Transverse colon (tissue), 4 donors: ENCODE measurements at regions not wholly inside any gene's neighbourhood (a gene's known extent, or its start where the extent isn't known, plus 50 kb on each side); places are given as distances from the start of the nearest gene placed in this dataset.

ENCODE experiments used
- DNase-seq: peaks from one replicate; pipeline ENCODE4 v3.0.0-alpha.2; 2019
- H3K27ac ChIP-seq, 4 donors: fragments of 200-600 bp; sonication (generic); 2 replicates each; pipeline ENCODE4 v1.5.1; 2016 to 2018; ENCODE audit warnings: inconsistent platforms in 4 of 4
- H3K27me3 ChIP-seq: fragments of 200-600 bp; sonication (generic); 2 replicates; pipeline ENCODE4 v1.5.1; 2017; ENCODE audit warnings: inconsistent platforms
- H3K36me3 ChIP-seq, 4 donors: fragments of 200-600 bp; sonication (generic); 2 replicates each; pipeline ENCODE4 v1.5.1; 2017 to 2019; ENCODE audit warnings: inconsistent platforms in 4 of 4
- H3K4me1 ChIP-seq, 4 donors: fragments of 200-600 bp; sonication (generic); 2 replicates each; pipeline ENCODE4 v1.5.1; 2017 to 2020; ENCODE audit warnings: inconsistent platforms in 4 of 4
- H3K4me3 ChIP-seq, 4 donors: fragments of 200-600 bp; sonication (generic); 1 replicate in 1 of 4; 2 replicates in 3 of 4; pipeline versions ENCODE4 v1.5.1 to v1.6.1; 2017 to 2019; ENCODE audit warnings: inconsistent platforms in 4 of 4
- H3K9me3 ChIP-seq, 2 donors: fragments of 200-600 bp; sonication (generic); 2 replicates each; pipeline ENCODE4 v1.5.1; 2017 to 2019; ENCODE audit warnings: inconsistent platforms in 2 of 2
- EP300 ChIP-seq: sonication (generic); formaldehyde crosslinking; IDR thresholded peaks from one replicate; pipeline ENCODE4 v1.6.1; 2017; ENCODE audit warnings: antibody characterized with exemption, low read depth
- POLR2A ChIP-seq: fragments of 450-650 bp; IDR thresholded peaks from one replicate; pipeline ENCODE4 v1.6.1; 2016; ENCODE audit warnings: antibody characterized with exemption, mild to moderate bottlenecking, moderate library complexity
- POLR2AphosphoS5 ChIP-seq, 3 donors: sonication (generic); formaldehyde crosslinking; IDR thresholded peaks; one replicate each; pipeline ENCODE4 v1.6.1; 2016; ENCODE audit warnings: antibody characterized with exemption in 3 of 3
- WGBS, 2 donors: methylation state at CpG; one replicate each; pipeline ENCODE4 v1.1.5; 2018; ENCODE audit warnings: low coverage in 1 of 2; 5-methylcytosine and 5-hydroxymethylcytosine counted together
- in situ Hi-C, 4 donors: fragments of 200-750 bp; cut with MboI; loops; one replicate each; pipeline versions ENCODE4 v1.15.0 to v1.15.1; 2017; ENCODE audit warnings: low sequenced_read_pairs in 3 of 4, low pct_ligation_motif_present in 1 of 4, low pct_unique_long_range_greater_than_20kb in 1 of 4
- intact Hi-C: fragments of 100-400 bp; cut with DNase I; formaldehyde crosslinking; loops from one replicate; pipeline ENCODE4 v1.15.1; 2023; ENCODE audit warnings: low total_unique reads
- TF ChIP-seq, protein P1 (sequence below), 5 experiments: fragments of 200-600 bp in 3 of 5; fragments of 450-650 bp in 2 of 5; sonication (generic) in 3 of 5; IDR thresholded peaks; 1 replicate in 2 of 5; 2 replicates in 3 of 5; pipeline ENCODE4 v1.5.1; 2016 to 2017; ENCODE audit warnings: antibody characterized with exemption in 5 of 5, inconsistent platforms in 3 of 5, mild to moderate bottlenecking in 2 of 5, moderate library complexity in 1 of 5

- H3K9me3 ChIP-seq, result no peaks in the 10 kb centered on the region
- H3K4me1 ChIP-seq, result no peaks in the 10 kb centered on the region
- in situ Hi-C loops, result no loop called here
- no peak for DNase-seq
- H3K4me3 ChIP-seq, result no peak overlapping the region
- TF ChIP-seq POLR2AphosphoS5 (IDR thresholded peaks at IDR 0.05) (no peak), POLR2A (no peak), EP300 (no peak)
- TF ChIP-seq, protein P1, sequence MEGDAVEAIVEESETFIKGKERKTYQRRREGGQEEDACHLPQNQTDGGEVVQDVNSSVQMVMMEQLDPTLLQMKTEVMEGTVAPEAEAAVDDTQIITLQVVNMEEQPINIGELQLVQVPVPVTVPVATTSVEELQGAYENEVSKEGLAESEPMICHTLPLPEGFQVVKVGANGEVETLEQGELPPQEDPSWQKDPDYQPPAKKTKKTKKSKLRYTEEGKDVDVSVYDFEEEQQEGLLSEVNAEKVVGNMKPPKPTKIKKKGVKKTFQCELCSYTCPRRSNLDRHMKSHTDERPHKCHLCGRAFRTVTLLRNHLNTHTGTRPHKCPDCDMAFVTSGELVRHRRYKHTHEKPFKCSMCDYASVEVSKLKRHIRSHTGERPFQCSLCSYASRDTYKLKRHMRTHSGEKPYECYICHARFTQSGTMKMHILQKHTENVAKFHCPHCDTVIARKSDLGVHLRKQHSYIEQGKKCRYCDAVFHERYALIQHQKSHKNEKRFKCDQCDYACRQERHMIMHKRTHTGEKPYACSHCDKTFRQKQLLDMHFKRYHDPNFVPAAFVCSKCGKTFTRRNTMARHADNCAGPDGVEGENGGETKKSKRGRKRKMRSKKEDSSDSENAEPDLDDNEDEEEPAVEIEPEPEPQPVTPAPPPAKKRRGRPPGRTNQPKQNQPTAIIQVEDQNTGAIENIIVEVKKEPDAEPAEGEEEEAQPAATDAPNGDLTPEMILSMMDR (IDR thresholded peaks at IDR 0.05), result no peak
- H3K27ac ChIP-seq, result no peak overlapping the region
- intact Hi-C loops, result no loop called here
- WGBS, 2 donors, result 45 to 62% methylated on average over 1 of the region's 1 CpG
- no peaks in the 10 kb centered on the region for H3K36me3 ChIP-seq
- H3K27me3 ChIP-seq, result no peaks in the 10 kb centered on the region
Observed at GRCh38 chr1:188432427-188432826, 1603.7 kb downstream of the PLA2G4A start.

- no peak for TF ChIP-seq EP300
- TF ChIP-seq POLR2AphosphoS5 (IDR thresholded peaks at IDR 0.05), result no peak
- TF ChIP-seq POLR2A, result no peak
- H3K9me3 ChIP-seq, result no peaks in the 10 kb centered on the region
- H3K36me3 ChIP-seq, result no peaks in the 10 kb centered on the region
- WGBS, 2 donors, result 58 to 63% methylated on average over 2 of the region's 2 CpGs
- no peak overlapping the region for H3K27ac ChIP-seq
- no peaks in the 10 kb centered on the region for H3K4me1 ChIP-seq
- intact Hi-C loops, result no loop called here
- H3K4me3 ChIP-seq, result no peak overlapping the region
- in situ Hi-C loops, result no loop called here
- DNase-seq, result no peak
- H3K27me3 ChIP-seq, result no peaks in the 10 kb centered on the region
Observed at GRCh38 chr1:188433425-188433824, 1604.7 kb downstream of the PLA2G4A start.

- intact Hi-C loops, result no loop called here
- Histone ChIP-seq H3K27ac (no peak overlapping the region), H3K4me3 (no peak overlapping the region), H3K9me3 (no peaks in the 10 kb centered on the region), H3K27me3 (no peaks in the 10 kb centered on the region), H3K36me3 (no peaks in the 10 kb centered on the region), H3K4me1 (no peaks in the 10 kb centered on the region)
- TF ChIP-seq POLR2AphosphoS5 (IDR thresholded peaks at IDR 0.05), result no peak
- no peak for TF ChIP-seq POLR2A
- no peak for TF ChIP-seq EP300
- TF ChIP-seq, protein P1 (IDR thresholded peaks at IDR 0.05), result no peak
- 52 to 57% methylated on average over 3 of the region's 3 CpGs for WGBS, 2 donors
- in situ Hi-C loops, result no loop called here
- DNase-seq, result no peak
Observed at GRCh38 chr1:188444526-188444925, 1615.8 kb downstream of the PLA2G4A start.

DNA sequence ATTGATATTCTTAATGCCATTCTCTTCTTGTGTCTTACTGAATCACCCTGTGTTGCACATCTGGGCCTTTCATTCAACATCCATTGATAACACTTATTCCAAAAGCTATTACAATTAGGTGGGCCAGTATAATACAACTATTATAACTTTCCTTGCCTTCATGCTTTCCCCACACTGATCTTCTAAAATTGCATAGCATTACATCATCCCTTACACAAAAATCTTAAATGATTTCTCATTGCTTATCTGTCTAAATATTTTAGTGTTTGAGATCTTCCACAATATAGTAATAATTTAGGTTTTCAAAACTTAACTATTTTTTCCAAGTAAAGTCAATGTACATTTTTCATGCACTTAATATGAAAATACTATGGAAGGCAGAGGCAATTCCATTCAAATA is 1634.1 kb downstream of the PLA2G4A start:
- H3K36me3 ChIP-seq, result no peaks in the 10 kb centered on the region
- no peaks in the 10 kb centered on the region for H3K27me3 ChIP-seq
- H3K27ac ChIP-seq, result no peak overlapping the region
- H3K9me3 ChIP-seq, result no peaks in the 10 kb centered on the region
- in situ Hi-C loops, result no loop called here
- H3K4me3 ChIP-seq, result no peak overlapping the region
- no peaks in the 10 kb centered on the region for H3K4me1 ChIP-seq
- TF ChIP-seq EP300 (no peak), POLR2A (no peak), POLR2AphosphoS5 (IDR thresholded peaks at IDR 0.05) (no peak)
- TF ChIP-seq, protein P1 (IDR thresholded peaks at IDR 0.05), result no peak
- DNase-seq, result no peak
- intact Hi-C loops, result no loop called here

DNA sequence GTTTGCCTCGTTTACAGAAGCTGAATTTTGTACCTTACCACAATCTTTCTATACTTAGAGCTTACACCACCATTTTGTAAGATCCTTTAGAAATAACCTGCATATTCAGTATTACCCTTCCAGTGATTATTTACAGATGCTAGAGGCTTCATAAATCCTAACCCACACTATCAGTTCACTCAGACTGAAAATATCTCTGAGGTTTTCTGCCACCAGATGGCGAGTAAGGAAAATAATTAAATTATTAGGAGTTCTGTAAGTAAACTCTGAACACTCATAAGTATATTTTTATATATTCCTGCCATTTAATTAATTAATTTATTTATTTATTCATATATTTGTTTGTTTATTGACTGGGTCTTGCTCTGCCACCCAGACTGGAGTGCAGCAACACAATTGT is 1635.2 kb downstream of the PLA2G4A start:
- no peak overlapping the region for H3K4me3 ChIP-seq
- no peak for TF ChIP-seq POLR2AphosphoS5 (IDR thresholded peaks at IDR 0.05)
- no peak for TF ChIP-seq POLR2A
- TF ChIP-seq, protein P1 (IDR thresholded peaks at IDR 0.05), result no peak
- no peak for TF ChIP-seq EP300
- intact Hi-C loops, result no loop called here
- 71 to 76% methylated on average over 2 of the region's 2 CpGs for WGBS, 2 donors
- no peaks in the 10 kb centered on the region for H3K27me3 ChIP-seq
- DNase-seq, result no peak
- no peaks in the 10 kb centered on the region for H3K4me1 ChIP-seq
- H3K36me3 ChIP-seq, result no peaks in the 10 kb centered on the region
- H3K9me3 ChIP-seq, result no peaks in the 10 kb centered on the region
- in situ Hi-C loops, result no loop called here
- no peak overlapping the region for H3K27ac ChIP-seq
